Hepatocyte (in vitro differentiated cells): ENCODE measurements at regions not wholly inside any gene's neighbourhood (a gene's known extent, or its start where the extent isn't known, plus 50 kb on each side); places are given as distances from the start of the nearest gene placed in this dataset.

Source experiments
- DNase-seq: peaks from one replicate; pipeline ENCODE4 v3.0.0-alpha.2; 2016; ENCODE audit warnings: low spot score
- H2AFZ ChIP-seq: fragments of 200-600 bp; sonication (generic); 2 replicates; pipeline ENCODE4 v1.6.0; 2016; ENCODE audit warnings: antibody characterized with exemption, mild to moderate bottlenecking
- H3K27ac ChIP-seq: fragments of 200-600 bp; sonication (generic); 2 replicates; pipeline ENCODE4 v1.5.1; 2016; ENCODE audit warnings: mild to moderate bottlenecking
- H3K27me3 ChIP-seq: fragments of 200-600 bp; sonication (generic); 2 replicates; pipeline ENCODE4 v1.6.1; 2016
- H3K36me3 ChIP-seq: fragments of 200-600 bp; sonication (generic); replicated peaks from 2 replicates; pipeline ENCODE4 v1.5.1; 2016; ENCODE audit warnings: low read depth; ENCODE audit not compliant: insufficient read depth
- H3K4me1 ChIP-seq: fragments of 200-600 bp; sonication (generic); 2 replicates; pipeline ENCODE4 v1.5.1; 2016; ENCODE audit warnings: mild to moderate bottlenecking, moderate library complexity; ENCODE audit not compliant: insufficient read depth
- H3K4me2 ChIP-seq: fragments of 200-600 bp; sonication (generic); 2 replicates; pipeline ENCODE4 v1.6.0; 2016
- H3K4me3 ChIP-seq: fragments of 200-600 bp; sonication (generic); 2 replicates; pipeline ENCODE4 v1.5.1; 2016; ENCODE audit warnings: mild to moderate bottlenecking
- H3K79me2 ChIP-seq: fragments of 200-600 bp; sonication (generic); 2 replicates; pipeline ENCODE4 v1.6.0; 2017; ENCODE audit warnings: mild to moderate bottlenecking
- H3K9me2 ChIP-seq: fragments of 200-600 bp; sonication (generic); replicated peaks from 2 replicates; pipeline ENCODE4 v1.6.0; 2017; ENCODE audit warnings: mild to moderate bottlenecking; ENCODE audit not compliant: insufficient read depth
- H3K9me3 ChIP-seq: fragments of 200-600 bp; sonication (generic); 2 replicates; pipeline ENCODE4 v1.5.1; 2016; ENCODE audit warnings: low read depth, mild to moderate bottlenecking
- H4K20me1 ChIP-seq: fragments of 200-600 bp; sonication (generic); 2 replicates; pipeline ENCODE4 v1.6.0; 2016; ENCODE audit warnings: mild to moderate bottlenecking; ENCODE audit not compliant: insufficient read depth, poor library complexity, severe bottlenecking
- CTCF ChIP-seq: fragments of 200-600 bp; sonication (generic); IDR thresholded peaks from 2 replicates; pipeline ENCODE4 v1.5.1; 2016; ENCODE audit warnings: antibody characterized with exemption, mild to moderate bottlenecking; ENCODE audit not compliant: poor library complexity
- EZH2 ChIP-seq: fragments of 200-600 bp; sonication (generic); IDR thresholded peaks from 2 replicates; pipeline ENCODE4 v1.6.1; 2016; ENCODE audit warnings: antibody characterized with exemption, mild to moderate bottlenecking, borderline replicate concordance
- EZH2phosphoT487 ChIP-seq: fragments of 200-600 bp; sonication (generic); IDR thresholded peaks from one replicate; pipeline ENCODE4 v1.6.1; 2018; ENCODE audit warnings: antibody characterized with exemption, mild to moderate bottlenecking, low read depth, moderate library complexity; ENCODE audit not compliant: unreplicated experiment, severe bottlenecking
- WGBS: methylation state at CpG from one replicate; pipeline ENCODE4 v1.1.6; 2016; ENCODE audit warnings: low lambda C conversion rate; ENCODE audit errors: missing lambda C conversion rate; 5-methylcytosine and 5-hydroxymethylcytosine counted together

DNA sequence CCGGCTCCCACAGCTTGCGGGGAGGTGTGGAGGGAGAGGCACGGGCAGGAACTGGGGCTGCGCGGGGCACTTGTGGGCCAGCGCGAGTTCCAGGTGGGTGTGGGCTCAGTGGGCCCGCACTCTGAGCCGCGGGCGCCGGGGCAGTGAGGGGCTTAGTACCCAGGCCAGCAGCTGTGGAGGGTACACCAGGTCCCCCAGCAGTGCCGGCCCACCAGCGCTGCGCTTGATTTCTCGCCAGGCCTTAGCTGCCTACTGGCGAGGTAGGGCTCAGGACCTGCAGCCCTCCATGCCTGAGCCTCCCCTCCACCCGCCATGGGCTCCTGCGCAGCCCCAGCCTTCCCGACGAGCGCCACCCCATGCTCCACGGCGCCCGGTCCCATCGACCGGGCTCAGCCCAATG is 337.9 kb upstream of the ACVR2A start:
- Histone ChIP-seq H2AFZ (no peak overlapping the region), H3K27ac (no peak overlapping the region), H3K9me3 (no peaks in the 10 kb centered on the region), H3K4me2 (no peak overlapping the region), H3K9me2 (no peaks in the 10 kb centered on the region), H3K4me3 (no peak overlapping the region), H4K20me1 (no peaks in the 10 kb centered on the region), H3K36me3 (no peaks in the 10 kb centered on the region), H3K27me3 (no peaks in the 10 kb centered on the region), H3K79me2 (no peaks in the 10 kb centered on the region), H3K4me1 (peaks cover 7% of the 10 kb centered on the region)
- no peak for TF ChIP-seq CTCF
- TF ChIP-seq EZH2phosphoT487, result no peak
- TF ChIP-seq EZH2, result no peak
- DNase-seq, result no peak
- 100% methylated on average over 12 of the region's 27 CpGs for WGBS

DNA sequence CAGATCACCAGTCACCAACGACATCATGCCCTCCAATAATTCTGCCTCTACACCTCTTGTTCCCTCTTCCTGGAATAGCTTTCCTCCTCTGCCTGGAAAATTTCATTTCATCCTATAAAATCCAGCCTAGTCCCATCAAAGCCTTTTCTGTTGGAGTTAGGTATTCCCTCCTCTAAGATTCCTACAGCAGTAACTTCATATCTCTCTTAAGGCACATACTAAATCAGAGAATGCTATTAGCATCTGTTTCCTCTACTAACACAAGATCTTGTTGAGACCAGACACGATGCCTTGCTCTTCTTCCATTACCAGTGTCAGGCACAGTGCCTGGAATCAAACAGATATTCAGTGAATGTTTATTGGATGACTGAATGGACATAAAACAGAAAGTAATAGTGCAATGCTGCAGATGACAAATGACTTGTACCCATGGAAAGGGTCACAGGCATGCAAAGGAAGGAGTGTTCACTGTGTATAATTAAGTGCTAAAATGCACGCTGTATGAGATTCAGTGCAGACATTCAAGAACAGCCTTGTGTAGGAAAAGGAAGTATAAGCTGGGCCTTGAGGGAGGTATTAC is 342.0 kb upstream of the ACVR2A start:
- TF ChIP-seq CTCF (no peak), EZH2 (no peak), EZH2phosphoT487 (no peak)
- DNase-seq, result no peak
- 58% methylated on average over 3 of the region's 3 CpGs for WGBS
- Histone ChIP-seq H3K79me2 (no peaks in the 10 kb centered on the region), H3K9me3 (no peaks in the 10 kb centered on the region), H3K27ac (no peak overlapping the region), H3K36me3 (no peaks in the 10 kb centered on the region), H2AFZ (no peak overlapping the region), H3K4me3 (no peak overlapping the region), H4K20me1 (no peaks in the 10 kb centered on the region), H3K9me2 (no peaks in the 10 kb centered on the region), H3K4me2 (no peak overlapping the region), H3K4me1 (peaks cover 7% of the 10 kb centered on the region), H3K27me3 (no peaks in the 10 kb centered on the region)

DNA sequence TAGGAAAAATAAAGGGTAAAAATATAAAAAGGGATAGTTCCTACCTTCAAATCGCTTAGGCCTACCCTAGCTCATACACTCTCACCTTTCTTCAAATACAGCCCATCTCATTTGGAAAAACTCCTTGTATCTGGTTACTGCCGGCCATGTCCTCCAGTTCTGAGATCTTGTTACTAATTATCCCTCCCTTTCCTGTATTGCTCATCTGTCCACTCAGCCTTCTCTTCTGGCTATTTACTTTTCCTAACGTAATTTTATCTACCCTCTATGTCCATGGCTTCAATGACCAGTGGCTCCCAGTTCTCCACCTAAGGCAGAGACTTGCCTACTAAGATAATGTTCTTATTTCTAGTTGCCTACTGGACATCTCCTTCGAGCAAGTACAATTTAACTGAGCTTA is 342.9 kb upstream of the ACVR2A start:
- H3K9me3 ChIP-seq, result no peaks in the 10 kb centered on the region
- H3K79me2 ChIP-seq, result no peaks in the 10 kb centered on the region
- H3K27ac ChIP-seq, result no peak overlapping the region
- H3K4me1 ChIP-seq, result peaks cover 7% of the 10 kb centered on the region
- no peak overlapping the region for H2AFZ ChIP-seq
- H3K4me2 ChIP-seq, result no peak overlapping the region
- H3K4me3 ChIP-seq, result no peak overlapping the region
- no peak for DNase-seq
- 79% methylated on average over 4 of the region's 4 CpGs for WGBS
- H4K20me1 ChIP-seq, result no peaks in the 10 kb centered on the region
- no peaks in the 10 kb centered on the region for H3K36me3 ChIP-seq
- H3K9me2 ChIP-seq, result no peaks in the 10 kb centered on the region
- TF ChIP-seq EZH2phosphoT487 (no peak), EZH2 (no peak), CTCF (no peak)
- H3K27me3 ChIP-seq, result no peaks in the 10 kb centered on the region
